Heart left ventricle (tissue), 16 donors: ENCODE measurements at regions not wholly inside any gene's neighbourhood (a gene's known extent, or its start where the extent isn't known, plus 50 kb on each side); places are given as distances from the start of the nearest gene placed in this dataset.

ENCODE experiments used
- ATAC-seq, 4 donors: fragments of 200-7000 bp; cut with Tn5 transposase; one replicate each; pipeline ENCODE4 v1.9.1; 2020 to 2022; ENCODE audit warnings: moderate library complexity in 4 of 4, mild to moderate bottlenecking in 3 of 4, moderate number of reproducible peaks in 1 of 4
- DNase-seq, 5 donors: peaks; one replicate each; pipeline ENCODE4 v3.0.0-alpha.2; 2020
- H3K27ac ChIP-seq, 12 donors: fragments of 200-600 bp; sonication (generic) in 4 of 12; one replicate each; pipeline versions ENCODE4 v1.5.0 to v1.8.0; 2016 to 2022; ENCODE audit warnings: mild to moderate bottlenecking in 2 of 12
- H3K27me3 ChIP-seq, 9 donors: fragments of 200-600 bp; sonication (generic) in 2 of 9; one replicate each; pipeline versions ENCODE4 v1.5.1 to v1.8.0; 2016 to 2022; ENCODE audit warnings: mild to moderate bottlenecking in 3 of 9
- H3K36me3 ChIP-seq, 9 donors: fragments of 200-600 bp; sonication (generic) in 2 of 9; one replicate each; pipeline versions ENCODE4 v1.5.0 to v1.8.0; 2018 to 2022; ENCODE audit warnings: mild to moderate bottlenecking in 2 of 9
- H3K4me1 ChIP-seq, 12 donors: fragments of 200-600 bp; sonication (generic) in 4 of 12; one replicate each; pipeline versions ENCODE4 v1.5.0 to v1.8.0; 2016 to 2022; ENCODE audit warnings: mild to moderate bottlenecking in 3 of 12
- H3K4me3 ChIP-seq, 12 donors: fragments of 200-600 bp; sonication (generic) in 4 of 12; one replicate each; pipeline versions ENCODE4 v1.5.0 to v1.8.0; 2017 to 2022; ENCODE audit warnings: mild to moderate bottlenecking in 9 of 12, moderate library complexity in 4 of 12
- H3K9me3 ChIP-seq, 12 donors: fragments of 200-600 bp; sonication (generic) in 4 of 12; one replicate each; pipeline versions ENCODE4 v1.5.0 to v1.8.0; 2016 to 2022; ENCODE audit warnings: mild to moderate bottlenecking in 1 of 12
- CTCF ChIP-seq, 12 donors: fragments of 200-600 bp; sonication (generic) in 4 of 12; IDR thresholded peaks; one replicate each; pipeline versions ENCODE4 v1.5.0 to v1.8.0; 2018 to 2022; ENCODE audit warnings: antibody characterized with exemption in 12 of 12, mild to moderate bottlenecking in 5 of 12
- POLR2A ChIP-seq, 2 donors: fragments of 450-650 bp; IDR thresholded peaks; one replicate each; pipeline ENCODE4 v1.6.1; 2017; ENCODE audit warnings: antibody characterized with exemption in 2 of 2, mild to moderate bottlenecking in 2 of 2, moderate library complexity in 2 of 2
- WGBS, 4 donors: extraction: QIAGEN DNeasy Blood & Tissue Kit in 2 of 4; methylation state at CpG; one replicate each; pipeline versions ENCODE4 v1.1.5 to v1.1.7; 2013 to 2018; 5-methylcytosine and 5-hydroxymethylcytosine counted together
- intact Hi-C, 10 donors: fragments of 100-400 bp; cut with DNase I; formaldehyde crosslinking; loops; one replicate each; pipeline versions ENCODE4 v1.11.1 to v1.14.2; 2022
- donor health status: ischemic (EF 13 %, LVEDD 7.1; RV severe dilation, severe dysfunction).
- donor health status: healthy with polysubstance abuse.
- donor health status: DM: no; HTN: yes; CAD: no.
- donor health status: DM: no; HTN: no; CAD: no.
- donor health status: ischemic (EF 25% LVEDD 6.9; RV normal size, moderate dysfunction).
- donor health status: ischemic (EF 25% LVEDD 5.7; RV mildly dilated, moderate dysfunction).
- donor health status: healthy.
- donor health status: DM: yes; HTN: yes; CAD: no.
- donor health status: ischemic (EF 35%, LVEDD 5.7; RV mildly dilated, moderate dysfunction).
- donor health status: nonischemic (EF 11% LVEDD 7.7; RV severe dilation, severe dysfunction).
- donor health status: DM: yes; HTN: yes; CAD: no.
- donor health status: PGD.
- donor health status: ischemic (EF 29% LVEDD 5.4; RV normal size, mild dysfunction).
- donor health status: nonischemic (EF 23%, LVEDD 6.1; RV moderate dilation, normal function).

DNA sequence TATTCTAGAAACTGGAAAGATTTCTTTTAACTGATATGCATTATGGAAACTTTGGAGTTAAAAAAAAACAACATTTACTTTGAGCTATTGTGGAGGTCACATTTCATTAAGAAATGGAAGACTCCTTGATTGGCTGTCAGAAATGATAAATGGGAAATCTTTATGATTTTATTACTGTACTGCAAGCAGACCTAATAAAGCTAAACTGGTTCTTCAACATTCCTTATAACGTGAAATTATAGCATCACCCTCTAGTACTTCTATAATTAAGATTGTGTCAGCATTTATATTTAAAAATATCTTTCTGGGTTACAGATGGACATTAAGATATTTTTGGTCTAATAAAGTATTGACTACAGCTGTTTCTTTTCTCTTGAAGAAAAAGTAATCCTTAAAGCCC, 213.8 kb upstream of the PACRGL start:
- WGBS, 4 donors: 60 to 68% (median 65%) methylated on average over 1 of the region's 1 CpG

DNA sequence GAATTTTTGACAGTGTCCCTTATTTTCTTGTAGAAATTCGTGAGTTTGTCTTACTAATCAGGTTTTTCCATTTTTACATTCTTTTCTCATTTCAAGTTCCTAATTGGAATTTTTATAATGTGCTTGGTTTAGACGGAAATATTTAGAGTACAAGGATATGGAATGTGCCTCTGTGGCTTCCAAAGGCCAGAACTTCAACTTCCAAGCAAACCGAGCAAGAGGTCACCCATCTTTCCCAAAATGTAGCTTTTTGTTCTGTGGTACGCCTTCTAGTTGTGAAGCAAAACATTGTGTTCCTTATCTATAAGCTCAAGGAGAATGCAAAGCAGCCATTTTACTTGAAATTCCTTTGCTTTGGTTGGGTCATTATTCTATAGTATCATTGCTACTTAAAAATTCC, 212.8 kb upstream of the PACRGL start:
- ATAC-seq: no peak
- WGBS, 4 donors: 64 to 76% (median 74%) methylated on average over 4 of the region's 4 CpGs
- Histone ChIP-seq H3K9me3 (no peaks in the 10 kb centered on the region), H3K27me3 (no peaks in the 10 kb centered on the region), H3K27ac (no peak overlapping the region), H3K36me3 (peaks cover 0 to 4% (median 0%) of the 10 kb centered on the region in 9 donors), H3K4me3 (no peak overlapping the region), H3K4me1 (no peaks in the 10 kb centered on the region)
- TF ChIP-seq POLR2A (IDR thresholded peaks at IDR 0.05): no peak
- no peak for TF ChIP-seq CTCF (IDR thresholded peaks at IDR 0.05)
- intact Hi-C loops: no loop called here
- no peak for DNase-seq

More for the DNA sequence above, 213.8 kb upstream of the PACRGL start:
- ATAC-seq (no peak), DNase-seq (no peak)
- Histone ChIP-seq H3K36me3 (no peaks in the 10 kb centered on the region), H3K4me1 (no peaks in the 10 kb centered on the region), H3K4me3 (no peak overlapping the region), H3K9me3 (no peaks in the 10 kb centered on the region), H3K27ac (no peak overlapping the region), H3K27me3 (no peaks in the 10 kb centered on the region)
- intact Hi-C loops: no loop called here
- TF ChIP-seq CTCF (IDR thresholded peaks at IDR 0.05) (no peak), POLR2A (IDR thresholded peaks at IDR 0.05) (no peak)

DNA sequence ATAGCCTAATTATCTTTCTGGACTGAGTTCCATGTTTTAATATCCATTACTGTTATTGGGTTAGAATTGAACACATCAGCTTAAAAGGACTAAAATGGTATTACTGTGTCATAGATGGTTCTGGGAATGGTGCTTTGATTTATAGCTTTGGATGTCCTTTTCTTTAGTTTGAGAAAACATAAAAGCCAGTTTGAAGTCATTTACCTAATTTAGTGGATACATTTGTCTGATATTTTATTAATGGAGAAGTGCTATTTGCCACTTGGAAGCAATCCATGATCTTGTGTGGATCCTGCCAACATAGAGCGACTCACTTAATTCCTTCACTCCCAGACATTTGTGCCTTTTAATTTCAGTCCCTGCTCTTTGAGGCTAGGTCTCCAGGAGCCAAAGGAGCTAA, 212.4 kb upstream of the PACRGL start:
- H3K9me3 ChIP-seq: no peaks in the 10 kb centered on the region
- TF ChIP-seq CTCF (IDR thresholded peaks at IDR 0.05) (no peak), POLR2A (IDR thresholded peaks at IDR 0.05) (no peak)
- H3K27me3 ChIP-seq: no peaks in the 10 kb centered on the region
- ATAC-seq (no peak), DNase-seq (no peak)
- no peak overlapping the region for H3K4me3 ChIP-seq
- H3K36me3 ChIP-seq: peaks cover 0 to 8% (median 0%) of the 10 kb centered on the region in 9 donors
- 30 to 59% (median 46%) methylated on average over 1 of the region's 1 CpG for WGBS, 4 donors
- intact Hi-C loops: no loop called here
- H3K27ac ChIP-seq: no peak overlapping the region
- H3K4me1 ChIP-seq: no peaks in the 10 kb centered on the region

- TF ChIP-seq CTCF (IDR thresholded peaks at IDR 0.05): no peak
- no peak for TF ChIP-seq POLR2A (IDR thresholded peaks at IDR 0.05)
- 27 to 44% (median 31%) methylated on average over 3 of the region's 3 CpGs for WGBS, 4 donors
- H3K27ac ChIP-seq: no peak overlapping the region
- intact Hi-C loops: no loop called here
- DNase-seq (no peak), ATAC-seq (no peak)
- H3K36me3 ChIP-seq: peaks cover 0 to 13% (median 0%) of the 10 kb centered on the region in 9 donors
- H3K4me1 ChIP-seq: no peaks in the 10 kb centered on the region
- no peaks in the 10 kb centered on the region for H3K9me3 ChIP-seq
- no peaks in the 10 kb centered on the region for H3K27me3 ChIP-seq
- H3K4me3 ChIP-seq: no peak overlapping the region
Observed at GRCh38 chr4:20490734-20491133, 209.5 kb upstream of the PACRGL start.
